ENCODE measurements at regions not wholly inside any gene's neighbourhood (a gene's known extent, or its start where the extent isn't known, plus 50 kb on each side); places are given as distances from the start of the nearest gene placed in this dataset.

DNA sequence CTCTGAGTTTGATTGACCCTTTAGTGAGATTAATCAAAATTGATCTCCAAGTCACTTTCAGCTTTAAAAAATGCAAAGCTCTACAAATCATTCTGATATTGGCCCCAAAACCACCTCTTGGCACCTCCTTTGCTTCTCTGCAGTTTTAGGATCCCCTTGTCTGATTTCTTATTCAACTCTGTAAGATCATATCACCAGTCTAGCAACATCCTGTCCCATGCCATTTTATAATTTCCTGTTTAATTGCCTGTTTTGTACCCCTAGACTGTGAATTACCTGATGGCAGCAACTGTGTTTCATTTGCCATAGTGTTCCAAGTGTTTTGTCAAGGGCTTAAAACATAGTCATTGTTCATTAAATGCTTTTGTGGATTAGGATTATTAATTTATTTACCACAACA is 406.3 kb upstream of the TRIB2 start:
- TF ChIP-seq, protein P1, sequence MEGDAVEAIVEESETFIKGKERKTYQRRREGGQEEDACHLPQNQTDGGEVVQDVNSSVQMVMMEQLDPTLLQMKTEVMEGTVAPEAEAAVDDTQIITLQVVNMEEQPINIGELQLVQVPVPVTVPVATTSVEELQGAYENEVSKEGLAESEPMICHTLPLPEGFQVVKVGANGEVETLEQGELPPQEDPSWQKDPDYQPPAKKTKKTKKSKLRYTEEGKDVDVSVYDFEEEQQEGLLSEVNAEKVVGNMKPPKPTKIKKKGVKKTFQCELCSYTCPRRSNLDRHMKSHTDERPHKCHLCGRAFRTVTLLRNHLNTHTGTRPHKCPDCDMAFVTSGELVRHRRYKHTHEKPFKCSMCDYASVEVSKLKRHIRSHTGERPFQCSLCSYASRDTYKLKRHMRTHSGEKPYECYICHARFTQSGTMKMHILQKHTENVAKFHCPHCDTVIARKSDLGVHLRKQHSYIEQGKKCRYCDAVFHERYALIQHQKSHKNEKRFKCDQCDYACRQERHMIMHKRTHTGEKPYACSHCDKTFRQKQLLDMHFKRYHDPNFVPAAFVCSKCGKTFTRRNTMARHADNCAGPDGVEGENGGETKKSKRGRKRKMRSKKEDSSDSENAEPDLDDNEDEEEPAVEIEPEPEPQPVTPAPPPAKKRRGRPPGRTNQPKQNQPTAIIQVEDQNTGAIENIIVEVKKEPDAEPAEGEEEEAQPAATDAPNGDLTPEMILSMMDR (IDR thresholded peaks at IDR 0.05; ENCODE audit: borderline replicate concordance, extremely low read depth, low read length, poor library complexity, severe bottlenecking) = no peak
- TF ChIP-seq EZH2 (IDR thresholded peaks at IDR 0.05; ENCODE audit: borderline replicate concordance, low read depth, low read length, severe bottlenecking) = no peak
